Neural progenitor cell (in vitro differentiated cells): ENCODE measurements at regions not wholly inside any gene's neighbourhood (a gene's known extent, or its start where the extent isn't known, plus 50 kb on each side); places are given as distances from the start of the nearest gene placed in this dataset.

Experiments used
- EZH2 ChIP-seq: fragments of 200-600 bp; sonication (generic); IDR thresholded peaks from 2 replicates; pipeline ENCODE4 v1.6.1; 2017; ENCODE audit warnings: antibody characterized with exemption, mild to moderate bottlenecking, moderate library complexity
- TF ChIP-seq, protein P1 (sequence below): fragments of 200-600 bp; sonication (generic); IDR thresholded peaks from 2 replicates; pipeline ENCODE4 v1.5.1; 2017; ENCODE audit warnings: antibody characterized with exemption, mild to moderate bottlenecking

- TF ChIP-seq, protein P1, sequence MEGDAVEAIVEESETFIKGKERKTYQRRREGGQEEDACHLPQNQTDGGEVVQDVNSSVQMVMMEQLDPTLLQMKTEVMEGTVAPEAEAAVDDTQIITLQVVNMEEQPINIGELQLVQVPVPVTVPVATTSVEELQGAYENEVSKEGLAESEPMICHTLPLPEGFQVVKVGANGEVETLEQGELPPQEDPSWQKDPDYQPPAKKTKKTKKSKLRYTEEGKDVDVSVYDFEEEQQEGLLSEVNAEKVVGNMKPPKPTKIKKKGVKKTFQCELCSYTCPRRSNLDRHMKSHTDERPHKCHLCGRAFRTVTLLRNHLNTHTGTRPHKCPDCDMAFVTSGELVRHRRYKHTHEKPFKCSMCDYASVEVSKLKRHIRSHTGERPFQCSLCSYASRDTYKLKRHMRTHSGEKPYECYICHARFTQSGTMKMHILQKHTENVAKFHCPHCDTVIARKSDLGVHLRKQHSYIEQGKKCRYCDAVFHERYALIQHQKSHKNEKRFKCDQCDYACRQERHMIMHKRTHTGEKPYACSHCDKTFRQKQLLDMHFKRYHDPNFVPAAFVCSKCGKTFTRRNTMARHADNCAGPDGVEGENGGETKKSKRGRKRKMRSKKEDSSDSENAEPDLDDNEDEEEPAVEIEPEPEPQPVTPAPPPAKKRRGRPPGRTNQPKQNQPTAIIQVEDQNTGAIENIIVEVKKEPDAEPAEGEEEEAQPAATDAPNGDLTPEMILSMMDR, result no peak
- no peak for TF ChIP-seq EZH2
Observed at GRCh38 chr1:88036345-88037014, 647.6 kb upstream of the PKN2 start.
